CD14-positive monocyte (primary cell): ENCODE measurements at regions not wholly inside any gene's neighbourhood (a gene's known extent, or its start where the extent isn't known, plus 50 kb on each side); places are given as distances from the start of the nearest gene placed in this dataset.
"Not testable (repeated sequence)": the region's sequence is repeated elsewhere in the genome, so short reads cannot be mapped to it uniquely, and the experiment has no call there.

Experiments
- DNase-seq, 3 donors: peaks; one replicate each; pipeline ENCODE4 v3.0.0-alpha.2; 2011 to 2022
- H2AFZ ChIP-seq: 2 replicates; pipeline ENCODE4 v1.6.0; 2012; ENCODE audit warnings: mild to moderate bottlenecking, low read depth, low read length, inconsistent platforms; ENCODE audit not compliant: insufficient read depth, poor library complexity, severe bottlenecking
- H3K27ac ChIP-seq, 2 donors: 1 replicate in 1 of 2; 2 replicates in 1 of 2; pipeline ENCODE4 v1.5.1; 2012 to 2013; ENCODE audit warnings: low read length in 2 of 2, control low read depth in 1 of 2, inconsistent platforms in 1 of 2, low read depth in 1 of 2, mild to moderate bottlenecking in 1 of 2
- H3K27me3 ChIP-seq, 2 donors: one replicate each; pipeline versions ENCODE4 v1.6.0 to v1.6.1; 2011 to 2013; ENCODE audit warnings: low read length in 2 of 2; ENCODE audit not compliant: control insufficient read depth in 2 of 2, insufficient read depth in 2 of 2
- H3K36me3 ChIP-seq, 2 donors: replicated peaks in 1 of 2; 1 replicate in 1 of 2; 2 replicates in 1 of 2; pipeline versions ENCODE4 v1.5.1 to v1.6.1; 2012 to 2013; ENCODE audit warnings: low read length in 2 of 2, control low read depth in 1 of 2, inconsistent platforms in 1 of 2, mild to moderate bottlenecking in 1 of 2; ENCODE audit not compliant: insufficient read depth in 2 of 2, control insufficient read depth in 1 of 2
- H3K4me1 ChIP-seq, 2 donors: 1 replicate in 1 of 2; 2 replicates in 1 of 2; pipeline versions ENCODE4 v1.5.1 to v1.6.1; 2012 to 2013; ENCODE audit warnings: low read length in 2 of 2, control low read depth in 1 of 2, inconsistent platforms in 1 of 2, mild to moderate bottlenecking in 1 of 2, moderate library complexity in 1 of 2; ENCODE audit not compliant: insufficient read depth in 2 of 2, control insufficient read depth in 1 of 2
- H3K4me2 ChIP-seq: replicated peaks from 2 replicates; pipeline ENCODE3; 2012; ENCODE audit warnings: low read length, moderate library complexity, mild to moderate bottlenecking; ENCODE audit not compliant: poor library complexity, severe bottlenecking; ENCODE audit errors: extremely low read depth
- H3K4me3 ChIP-seq, 3 experiments: fragments of 200-600 bp in 1 of 3; sonication (generic) in 1 of 3; replicated peaks in 1 of 3; 1 replicate in 2 of 3; 2 replicates in 1 of 3; pipeline ENCODE4 v1.5.1; 2011 to 2013; ENCODE audit warnings: low read length in 3 of 3, mild to moderate bottlenecking in 3 of 3, control low read depth in 2 of 3, low read depth in 2 of 3, inconsistent platforms in 1 of 3, moderate library complexity in 1 of 3
- H3K79me2 ChIP-seq: 2 replicates; pipeline ENCODE4 v1.6.0; 2012; ENCODE audit warnings: mild to moderate bottlenecking, control low read depth, inconsistent platforms, low read length, moderate library complexity; ENCODE audit not compliant: insufficient read depth
- H3K9ac ChIP-seq: 2 replicates; pipeline ENCODE4 v1.6.0; 2017; ENCODE audit warnings: low read length, mild to moderate bottlenecking; ENCODE audit not compliant: insufficient read depth, poor library complexity, severe bottlenecking
- H3K9me3 ChIP-seq, 2 donors: replicated peaks in 1 of 2; 1 replicate in 1 of 2; 2 replicates in 1 of 2; pipeline versions ENCODE4 v1.5.1 to v1.6.1; 2012 to 2013; ENCODE audit warnings: low read length in 2 of 2, control low read depth in 1 of 2; ENCODE audit not compliant: control insufficient read depth in 1 of 2, insufficient read depth in 1 of 2
- H4K20me1 ChIP-seq: 2 replicates; pipeline ENCODE4 v1.6.0; 2012; ENCODE audit warnings: mild to moderate bottlenecking, low read length, control low read depth, moderate library complexity; ENCODE audit not compliant: insufficient read depth
- H3K27ac Mint-ChIP-seq, 7 donors: one replicate each; pipeline ENCODE4 v1.8.0; 2020; ENCODE audit warnings: mild to moderate bottlenecking in 7 of 7, mixed read lengths in 7 of 7, moderate library complexity in 6 of 7, inconsistent platforms in 2 of 7
- H3K27me3 Mint-ChIP-seq, 3 donors: one replicate each; pipeline ENCODE4 v1.8.0; 2021 to 2022; ENCODE audit warnings: low read depth in 3 of 3, mild to moderate bottlenecking in 3 of 3, mixed read lengths in 3 of 3, moderate library complexity in 3 of 3, inconsistent platforms in 1 of 3
- H3K36me3 Mint-ChIP-seq, 2 donors: one replicate each; pipeline ENCODE4 v1.8.0; 2020; ENCODE audit warnings: mixed read lengths in 2 of 2, inconsistent platforms in 1 of 2, mild to moderate bottlenecking in 1 of 2
- H3K4me1 Mint-ChIP-seq: one replicate; pipeline ENCODE4 v1.8.0; 2020; ENCODE audit warnings: mild to moderate bottlenecking, mixed read lengths
- H3K4me3 Mint-ChIP-seq, 2 donors: one replicate each; pipeline ENCODE4 v1.8.0; 2020; ENCODE audit warnings: mild to moderate bottlenecking in 2 of 2, mixed read lengths in 2 of 2, moderate library complexity in 1 of 2
- H3K9me3 Mint-ChIP-seq, 7 donors: one replicate each; pipeline ENCODE4 v1.8.0; 2020 to 2022; ENCODE audit warnings: mixed read lengths in 7 of 7, mild to moderate bottlenecking in 6 of 7, moderate library complexity in 6 of 7, inconsistent platforms in 2 of 7
- CTCF ChIP-seq: fragments of 200-600 bp; IDR thresholded peaks from one replicate; pipeline ENCODE4 v1.8.0; 2022; ENCODE audit warnings: antibody characterized with exemption, mild to moderate bottlenecking
- WGBS: methylation state at CpG from one replicate; pipeline ENCODE4 v1.1.5; 2013; ENCODE audit warnings: missing lambda C conversion rate; ENCODE audit not compliant: insufficient coverage; 5-methylcytosine and 5-hydroxymethylcytosine counted together
- intact Hi-C, 2 donors: fragments of 100-400 bp; cut with micrococcal nuclease; formaldehyde crosslinking; loops; one replicate each; pipeline versions ENCODE4 v1.15.0 to v1.15.1; 2023

GRCh38 chr9:32884482-32884881 lies 101.1 kb downstream of the TMEM215 start:
- DNase-seq, result no peak

GRCh38 chr9:32886021-32886420 lies 102.7 kb downstream of the TMEM215 start:
- Mint-ChIP-seq H3K4me3 (peak overlapping the region in 1 of 2 donors; percentile 10), H3K4me1 (no peaks in the 10 kb centered on the region), H3K27me3 (peaks cover 45 to 66% (median 52%) of the 10 kb centered on the region in 3 donors), H3K36me3 (no peaks in the 10 kb centered on the region), H3K27ac (no peak overlapping the region), H3K9me3 (peaks cover 0 to 1% (median 0%) of the 10 kb centered on the region in 7 donors)
- H3K9me3 ChIP-seq, result no peaks in the 10 kb centered on the region
- H4K20me1 ChIP-seq, result no peaks in the 10 kb centered on the region
- H3K27me3 ChIP-seq, result peaks cover 15 to 43% of the 10 kb centered on the region in 2 donors
- no peak overlapping the region for H3K4me2 ChIP-seq
- no peak for DNase-seq
- TF ChIP-seq CTCF, result no peak
- H3K27ac ChIP-seq, result no peak overlapping the region
- H3K4me1 ChIP-seq, result no peaks in the 10 kb centered on the region
- no peaks in the 10 kb centered on the region for H3K36me3 ChIP-seq
- WGBS, result 71% methylated on average over 3 of the region's 4 CpGs
- intact Hi-C loops, result no loop called here
- no peak overlapping the region for H3K4me3 ChIP-seq
- H3K9ac ChIP-seq, result no peak overlapping the region
- H3K79me2 ChIP-seq, result no peaks in the 10 kb centered on the region
- H2AFZ ChIP-seq, result no peak overlapping the region

More at GRCh38 chr9:32884482-32884881, 101.1 kb downstream of the TMEM215 start:
- H3K36me3 ChIP-seq, result no peaks in the 10 kb centered on the region
- H3K27ac ChIP-seq, result no peak overlapping the region
- intact Hi-C loops, result no loop called here
- H4K20me1 ChIP-seq, result no peaks in the 10 kb centered on the region
- no peak overlapping the region for H3K4me2 ChIP-seq
- Mint-ChIP-seq H3K27me3 (peaks cover 33 to 60% (median 53%) of the 10 kb centered on the region in 3 donors), H3K27ac (no peak overlapping the region), H3K9me3 (peaks cover 0 to 1% (median 0%) of the 10 kb centered on the region in 7 donors), H3K4me1 (no peaks in the 10 kb centered on the region), H3K36me3 (no peaks in the 10 kb centered on the region), H3K4me3 (no peak overlapping the region)
- H3K4me3 ChIP-seq, result no peak overlapping the region
- H2AFZ ChIP-seq, result no peak overlapping the region
- no peaks in the 10 kb centered on the region for H3K4me1 ChIP-seq
- TF ChIP-seq CTCF, result no peak
- no peaks in the 10 kb centered on the region for H3K9me3 ChIP-seq
- no peak overlapping the region for H3K9ac ChIP-seq
- H3K79me2 ChIP-seq, result no peaks in the 10 kb centered on the region
- no CpG with 5 or more reads among the region's 1 CpG for WGBS
- peaks cover 7 to 28% of the 10 kb centered on the region in 2 donors for H3K27me3 ChIP-seq

- H3K27ac Mint-ChIP-seq, H3K4me3 Mint-ChIP-seq, H3K27ac ChIP-seq, H3K4me1 Mint-ChIP-seq, H3K4me2 ChIP-seq, H4K20me1 ChIP-seq, DNase-seq, intact Hi-C loops, H3K4me1 ChIP-seq, H2AFZ ChIP-seq, H3K9ac ChIP-seq, H3K36me3 ChIP-seq, H3K79me2 ChIP-seq, H3K36me3 Mint-ChIP-seq, H3K9me3 ChIP-seq, H3K4me3 ChIP-seq: not testable (repeated sequence)
- peaks cover 19 to 58% of the 10 kb centered on the region in 2 donors for H3K27me3 ChIP-seq
- H3K27me3 Mint-ChIP-seq, result peaks cover 39 to 72% (median 46%) of the 10 kb centered on the region in 3 donors
- peaks cover 0 to 15% (median 8%) of the 10 kb centered on the region in 7 donors for H3K9me3 Mint-ChIP-seq
- WGBS, result no CpG with 5 or more reads among the region's 3 CpGs
These were observed 106.9 kb downstream of the APTX start for GRCh38 chr9:32894485-32894884.
